OCI-LY1 (cell line): ENCODE measurements at regions not wholly inside any gene's neighbourhood (a gene's known extent, or its start where the extent isn't known, plus 50 kb on each side); places are given as distances from the start of the nearest gene placed in this dataset.

Experiments used
- H2AFZ ChIP-seq: fragments of 200-600 bp; sonication (generic), shearing (Covaris generic); 2 replicates; pipeline ENCODE4 v1.6.0; 2014; ENCODE audit warnings: antibody characterized with exemption, mild to moderate bottlenecking, low read length
- H3F3A ChIP-seq: fragments of 200-600 bp; sonication (generic), shearing (Covaris generic); 2 replicates; pipeline ENCODE4 v1.6.0; 2014; ENCODE audit warnings: mild to moderate bottlenecking, antibody characterized with exemption, low read length, moderate library complexity; ENCODE audit not compliant: insufficient read depth
- H3K27ac ChIP-seq: fragments of 200-600 bp; sonication (generic); 2 replicates; pipeline ENCODE4 v1.5.1; 2014; ENCODE audit warnings: low read length, mixed run types, mild to moderate bottlenecking, low read depth; ENCODE audit not compliant: poor library complexity, severe bottlenecking
- H3K27me3 ChIP-seq: fragments of 200-600 bp; sonication (generic); 2 replicates; pipeline ENCODE4 v1.6.0; 2014; ENCODE audit warnings: antibody characterized with exemption, mild to moderate bottlenecking, low read length, moderate library complexity; ENCODE audit not compliant: insufficient read depth
- H3K36me3 ChIP-seq: fragments of 200-600 bp; sonication (generic); 2 replicates; pipeline ENCODE4 v1.6.1; 2014; ENCODE audit warnings: mild to moderate bottlenecking, antibody characterized with exemption, low read length, moderate library complexity, mixed read lengths; ENCODE audit not compliant: insufficient read depth
- H3K4me1 ChIP-seq: fragments of 200-600 bp; sonication (generic); 2 replicates; pipeline ENCODE4 v1.5.1; 2014; ENCODE audit warnings: mild to moderate bottlenecking, low read length, moderate library complexity; ENCODE audit not compliant: insufficient read depth, severe bottlenecking
- H3K4me2 ChIP-seq: fragments of 200-600 bp; sonication (generic), shearing (Covaris generic); 2 replicates; pipeline ENCODE4 v1.6.1; 2014; ENCODE audit warnings: low read length
- H3K4me3 ChIP-seq: fragments of 200-600 bp; sonication (generic); 2 replicates; pipeline ENCODE4 v1.5.1; 2014; ENCODE audit warnings: low read length, low read depth, mild to moderate bottlenecking, mixed read lengths; ENCODE audit not compliant: poor library complexity, severe bottlenecking
- H3K79me2 ChIP-seq: fragments of 200-600 bp; shearing (Covaris generic); 2 replicates; pipeline ENCODE4 v1.6.1; 2016; ENCODE audit warnings: mixed run types, low read length, mixed read lengths; ENCODE audit not compliant: insufficient read depth
- H3K9ac ChIP-seq: fragments of 200-600 bp; sonication (generic), shearing (Covaris generic); 2 replicates; pipeline ENCODE4 v1.6.1; 2014; ENCODE audit warnings: mild to moderate bottlenecking, low read length, mixed read lengths
- H3K9me2 ChIP-seq: fragments of 200-600 bp; sonication (generic), shearing (Covaris generic); 2 replicates; pipeline ENCODE4 v1.6.1; 2014; ENCODE audit warnings: low read depth, mild to moderate bottlenecking, low read length, mixed read lengths
- H3K9me3 ChIP-seq: fragments of 200-600 bp; shearing (Covaris generic); 2 replicates; pipeline ENCODE4 v1.6.1; 2014; ENCODE audit warnings: low read length, mixed read lengths
- H4K20me1 ChIP-seq: fragments of 200-600 bp; sonication (generic), shearing (Covaris generic); 2 replicates; pipeline ENCODE4 v1.6.0; 2016; ENCODE audit warnings: mild to moderate bottlenecking, low read length; ENCODE audit not compliant: insufficient read depth
- CTCF ChIP-seq: fragments of 200-600 bp; sonication (generic), shearing (Covaris generic); IDR thresholded peaks from 2 replicates; pipeline ENCODE4 v1.5.1; 2017; ENCODE audit warnings: mild to moderate bottlenecking, antibody characterized with exemption, low read length, moderate library complexity, mixed read lengths
- EZH2 ChIP-seq: fragments of 200-600 bp; sonication (generic), shearing (Covaris generic); IDR thresholded peaks from 2 replicates; pipeline ENCODE4 v1.8.0; 2017; ENCODE audit warnings: borderline replicate concordance, mixed run types, mild to moderate bottlenecking, antibody characterized with exemption, low read length, moderate library complexity, mixed read lengths

GRCh38 chr2:129281791-129282530 is 697.5 kb upstream of the RAB6C start:
- no peak overlapping the region for H3K27ac ChIP-seq
- no peaks in the 10 kb centered on the region for H3K4me1 ChIP-seq
- H3K9ac ChIP-seq: no peak overlapping the region
- H2AFZ ChIP-seq: no peak overlapping the region
- H3K4me3 ChIP-seq: no peak overlapping the region
- TF ChIP-seq CTCF (no peak), EZH2 (no peak)
- no peaks in the 10 kb centered on the region for H3K36me3 ChIP-seq
- H3F3A ChIP-seq: no peaks in the 10 kb centered on the region
- no peaks in the 10 kb centered on the region for H3K9me2 ChIP-seq
- no peaks in the 10 kb centered on the region for H3K79me2 ChIP-seq
- H3K4me2 ChIP-seq: no peak overlapping the region
- H3K27me3 ChIP-seq: no peaks in the 10 kb centered on the region
- H4K20me1 ChIP-seq: no peaks in the 10 kb centered on the region
- H3K9me3 ChIP-seq: no peaks in the 10 kb centered on the region

- no peak for TF ChIP-seq CTCF
- no peak for TF ChIP-seq EZH2
Measured at GRCh38 chr2:129285012-129285411, 694.5 kb upstream of the RAB6C start.

GRCh38 chr2:129293326-129293725 is 686.1 kb upstream of the RAB6C start:
- Histone ChIP-seq H3K9me2 (no peaks in the 10 kb centered on the region), H3K9me3 (no peaks in the 10 kb centered on the region), H3K27me3 (no peaks in the 10 kb centered on the region), H3K36me3 (no peaks in the 10 kb centered on the region), H3K27ac (no peak overlapping the region), H3K4me3 (no peak overlapping the region), H3K4me2 (no peak overlapping the region), H2AFZ (no peak overlapping the region), H3K9ac (no peak overlapping the region), H3K79me2 (no peaks in the 10 kb centered on the region), H3F3A (no peaks in the 10 kb centered on the region), H4K20me1 (no peaks in the 10 kb centered on the region), H3K4me1 (no peaks in the 10 kb centered on the region)
- TF ChIP-seq CTCF (no peak), EZH2 (no peak)

More at GRCh38 chr2:129285012-129285411, 694.5 kb upstream of the RAB6C start:
- no peaks in the 10 kb centered on the region for H3K9me3 ChIP-seq
- H3K27me3 ChIP-seq: no peaks in the 10 kb centered on the region
- H3K4me1 ChIP-seq: no peaks in the 10 kb centered on the region
- H3K9me2 ChIP-seq: no peaks in the 10 kb centered on the region
- H3K4me2 ChIP-seq: no peak overlapping the region
- no peak overlapping the region for H3K4me3 ChIP-seq
- no peak overlapping the region for H2AFZ ChIP-seq
- H3K36me3 ChIP-seq: no peaks in the 10 kb centered on the region
- no peaks in the 10 kb centered on the region for H3F3A ChIP-seq
- no peak overlapping the region for H3K27ac ChIP-seq
- no peak overlapping the region for H3K9ac ChIP-seq
- H3K79me2 ChIP-seq: no peaks in the 10 kb centered on the region
- no peaks in the 10 kb centered on the region for H4K20me1 ChIP-seq
